AG04450 (cell line): ENCODE measurements at regions not wholly inside any gene's neighbourhood (a gene's known extent, or its start where the extent isn't known, plus 50 kb on each side); places are given as distances from the start of the nearest gene placed in this dataset.

Source experiments
- CTCF ChIA-PET: fragments of 300-600, 350-600 bp; formaldehyde crosslinking; extraction: SDS; loops from one replicate; lab custom pipeline; 2022; ENCODE audit warnings: antibody characterized with exemption, inconsistent platforms; lab: Charles Lee
- POLR2A ChIA-PET: fragments of 350-600 bp; formaldehyde crosslinking; extraction: SDS; loops from one replicate; lab custom pipeline; 2021; ENCODE audit warnings: antibody characterized with exemption, inconsistent platforms; lab: Yijun Ruan, JAX
- DNase-seq: peaks from one replicate; pipeline ENCODE4 v3.0.0-alpha.2; 2011; ENCODE audit warnings: low read depth, low spot score
- H3K27ac ChIP-seq: one replicate; pipeline ENCODE4 v1.5.1; 2012; ENCODE audit warnings: low read depth, low read length, control low read depth
- H3K27me3 ChIP-seq: one replicate; pipeline ENCODE4 v1.6.0; 2012; ENCODE audit warnings: low read length; ENCODE audit not compliant: control insufficient read depth, insufficient read depth
- H3K4me3 ChIP-seq: 2 replicates; pipeline ENCODE4 v1.5.1; 2011; ENCODE audit warnings: mild to moderate bottlenecking, low read depth, low read length, control low read depth
- H3K9me3 ChIP-seq: 2 replicates; pipeline ENCODE4 v1.5.1; 2012; ENCODE audit warnings: low read length; ENCODE audit not compliant: control insufficient read depth, insufficient read depth
- CTCF ChIP-seq: IDR thresholded peaks from 2 replicates; pipeline ENCODE4 v1.5.1; 2011; ENCODE audit warnings: low read depth, low read length, control low read depth, inconsistent platforms

- Histone ChIP-seq H3K9me3 (no peaks in the 10 kb centered on the region), H3K4me3 (no peak overlapping the region), H3K27me3 (peaks cover 6% of the 10 kb centered on the region), H3K27ac (no peak overlapping the region)
- ChIA-PET POLR2A (no interaction called here), CTCF (interaction anchor here (1.1 to 1.2 kb wide), 2 partner anchors 8 to 229 kb away, joined by 3 to 4 read pairs; no protein-coding TSS in a partner anchor)
- DNase-seq: no peak
- TF ChIP-seq CTCF: no peak
Measured at GRCh38 chr14:61898568-61898967, 136.3 kb downstream of the SNAPC1 start.

- Histone ChIP-seq H3K4me3 (no peak overlapping the region), H3K27ac (no peak overlapping the region), H3K27me3 (peaks cover 10% of the 10 kb centered on the region), H3K9me3 (no peaks in the 10 kb centered on the region)
- TF ChIP-seq CTCF: no peak
- ChIA-PET CTCF (interaction anchor here (1.1 kb wide), 1 partner anchor 228 kb away, joined by 5 read pairs; no protein-coding TSS in a partner anchor), POLR2A (no interaction called here)
- DNase-seq: no peak
Measured at GRCh38 chr14:61899497-61899896, 137.3 kb downstream of the SNAPC1 start.

- no peak for TF ChIP-seq CTCF
- H3K4me3 ChIP-seq: no peak overlapping the region
- no peak overlapping the region for H3K27ac ChIP-seq
- DNase-seq: no peak
- POLR2A ChIA-PET: no interaction called here
- H3K27me3 ChIP-seq: peaks cover 16% of the 10 kb centered on the region
- H3K9me3 ChIP-seq: no peaks in the 10 kb centered on the region
- CTCF ChIA-PET: interaction anchor here (0.8 kb wide), 1 partner anchor 220 kb away, joined by 3 read pairs; no protein-coding TSS in a partner anchor
Measured at GRCh38 chr14:61904946-61905345, 142.7 kb downstream of the SNAPC1 start.

GRCh38 chr14:61911574-61911973, 149.4 kb downstream of the SNAPC1 start:
- no peak overlapping the region for H3K27ac ChIP-seq
- DNase-seq: no peak
- H3K27me3 ChIP-seq: peaks cover 23% of the 10 kb centered on the region
- TF ChIP-seq CTCF: no peak
- H3K4me3 ChIP-seq: no peak overlapping the region
- CTCF ChIA-PET: interaction anchor here (0.6 to 1.4 kb wide), 3 partner anchors 16 to 216 kb away, joined by 3 to 4 read pairs (median 4); no protein-coding TSS in a partner anchor
- H3K9me3 ChIP-seq: no peaks in the 10 kb centered on the region
- POLR2A ChIA-PET: no interaction called here

GRCh38 chr14:61918998-61919397, 156.8 kb downstream of the SNAPC1 start:
- Histone ChIP-seq H3K27me3 (no peaks in the 10 kb centered on the region), H3K27ac (no peak overlapping the region), H3K4me3 (no peak overlapping the region), H3K9me3 (no peaks in the 10 kb centered on the region)
- ChIA-PET POLR2A (no interaction called here), CTCF (interaction anchor here (1.2 kb wide), 1 partner anchor 207 kb away, joined by 4 read pairs; no protein-coding TSS in a partner anchor)
- no peak for TF ChIP-seq CTCF
- DNase-seq: no peak
